Chondrocyte (in vitro differentiated cells): ENCODE measurements at regions not wholly inside any gene's neighbourhood (a gene's known extent, or its start where the extent isn't known, plus 50 kb on each side); places are given as distances from the start of the nearest gene placed in this dataset.

Experiments used
- DNase-seq: peaks from one replicate; pipeline ENCODE4 v3.0.0; 2021; ENCODE audit warnings: mixed read lengths, low spot score
- H3K27ac Mint-ChIP-seq: one replicate; pipeline ENCODE4 v1.8.0; 2021; ENCODE audit warnings: mild to moderate bottlenecking, moderate library complexity, mixed read lengths; ENCODE audit not compliant: unreplicated experiment
- H3K27me3 Mint-ChIP-seq: 2 replicates; pipeline ENCODE4 v1.8.0; 2021; ENCODE audit warnings: low read depth, mixed read lengths
- H3K36me3 Mint-ChIP-seq: 2 replicates; pipeline ENCODE4 v1.8.0; 2021; ENCODE audit warnings: low read depth, mixed read lengths
- H3K4me1 Mint-ChIP-seq: 2 replicates; pipeline ENCODE4 v1.8.0; 2021; ENCODE audit warnings: low read depth, mild to moderate bottlenecking, mixed read lengths
- H3K4me3 Mint-ChIP-seq: one replicate; pipeline ENCODE4 v1.8.0; 2021; ENCODE audit warnings: mild to moderate bottlenecking, moderate library complexity, mixed read lengths; ENCODE audit not compliant: unreplicated experiment
- H3K9me3 Mint-ChIP-seq: 2 replicates; pipeline ENCODE4 v1.8.0; 2021; ENCODE audit warnings: low read depth, mixed read lengths
- CTCF ChIP-seq: fragments of 200-600 bp; sonication (generic); IDR thresholded peaks from 2 replicates; pipeline ENCODE4 v1.5.0; 2021; ENCODE audit warnings: antibody characterized with exemption, mild to moderate bottlenecking, moderate library complexity

DNA sequence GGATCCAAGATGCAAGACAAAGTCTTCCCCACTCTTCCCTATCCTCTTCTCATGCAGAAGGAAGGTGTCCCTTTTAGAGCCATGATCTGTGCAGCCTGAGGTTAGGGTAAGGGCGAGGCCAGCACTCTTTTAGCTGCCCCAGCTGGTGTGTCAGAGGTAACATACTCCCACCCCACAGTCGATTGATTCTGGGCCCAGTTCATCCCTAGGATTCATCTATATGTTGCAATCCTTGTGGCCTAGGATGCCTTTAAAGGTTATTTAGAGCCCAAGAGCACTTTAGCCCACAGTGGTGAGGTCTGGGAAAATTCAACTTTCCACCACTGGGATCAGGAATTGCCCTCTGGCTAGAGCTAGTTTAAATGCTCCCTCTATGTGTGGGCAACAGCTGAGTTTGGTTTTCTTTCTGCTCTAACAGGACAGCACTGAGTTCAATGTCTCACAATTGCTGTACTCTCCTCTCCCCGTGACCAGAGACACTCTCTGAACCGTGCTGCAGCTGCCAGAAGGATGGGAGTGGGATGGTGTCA, 201.3 kb upstream of the SERP2 start:
- Mint-ChIP-seq H3K27me3 (no peaks in the 10 kb centered on the region), H3K9me3 (no peaks in the 10 kb centered on the region), H3K4me1 (peaks cover 10% of the 10 kb centered on the region), H3K4me3 (no peak overlapping the region), H3K36me3 (no peaks in the 10 kb centered on the region), H3K27ac (no peak overlapping the region)
- TF ChIP-seq CTCF: no peak
- no peak for DNase-seq

- Mint-ChIP-seq H3K27ac (no peak overlapping the region), H3K9me3 (no peaks in the 10 kb centered on the region), H3K4me1 (peaks cover 10% of the 10 kb centered on the region), H3K36me3 (no peaks in the 10 kb centered on the region), H3K4me3 (no peak overlapping the region), H3K27me3 (no peaks in the 10 kb centered on the region)
- no peak for DNase-seq
- no peak for TF ChIP-seq CTCF
Measured at GRCh38 chr13:44174769-44175425, 198.7 kb upstream of the SERP2 start.

DNA sequence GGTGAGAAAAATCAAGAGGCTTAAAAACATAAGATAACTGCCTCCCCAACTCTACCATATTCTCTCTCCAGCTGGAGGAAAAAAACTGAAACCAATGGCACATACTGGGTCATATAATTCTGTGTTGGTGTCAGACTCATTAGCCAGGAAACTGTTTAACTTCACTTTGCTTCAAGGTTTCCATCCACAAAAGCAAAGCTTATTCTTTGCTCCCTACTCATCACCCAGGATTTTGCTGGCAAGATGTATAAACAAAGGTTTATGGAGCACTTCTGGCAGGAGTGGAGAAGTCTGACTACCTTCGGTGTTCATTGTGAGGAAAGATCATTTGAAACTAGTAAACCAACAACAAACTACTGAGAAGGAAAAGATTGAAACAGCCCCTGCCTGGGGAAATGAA, 197.5 kb upstream of the SERP2 start:
- no peaks in the 10 kb centered on the region for H3K36me3 Mint-ChIP-seq
- no peaks in the 10 kb centered on the region for H3K27me3 Mint-ChIP-seq
- no peak for DNase-seq
- H3K27ac Mint-ChIP-seq: no peak overlapping the region
- no peak overlapping the region for H3K4me3 Mint-ChIP-seq
- H3K9me3 Mint-ChIP-seq: no peaks in the 10 kb centered on the region
- peaks cover 10% of the 10 kb centered on the region for H3K4me1 Mint-ChIP-seq
- no peak for TF ChIP-seq CTCF

- Mint-ChIP-seq H3K36me3 (peaks cover 2% of the 10 kb centered on the region), H3K27me3 (no peaks in the 10 kb centered on the region), H3K27ac (no peak overlapping the region), H3K9me3 (peaks cover 17% of the 10 kb centered on the region), H3K4me1 (no peaks in the 10 kb centered on the region), H3K4me3 (no peak overlapping the region)
- DNase-seq: no peak
- no peak for TF ChIP-seq CTCF
Measured at GRCh38 chr13:44180876-44181536, 192.6 kb upstream of the SERP2 start.

DNA sequence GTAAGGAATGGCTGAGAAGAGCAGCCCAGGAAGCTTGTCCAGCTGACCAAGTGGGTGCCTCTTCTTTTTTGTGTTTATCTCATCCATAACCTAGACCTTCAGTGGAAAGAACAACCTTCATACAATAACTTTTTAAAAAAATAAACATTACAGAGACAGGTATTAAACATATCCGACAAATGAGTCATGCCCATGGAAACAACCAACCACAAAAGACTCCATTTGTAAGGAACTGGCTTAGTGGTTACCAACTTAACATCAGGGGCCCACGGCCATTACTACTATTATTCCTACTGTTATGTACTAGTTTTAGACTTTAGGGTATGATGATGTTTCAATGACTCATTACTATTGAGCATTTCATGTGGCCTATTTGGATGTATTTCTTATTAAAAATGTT, 191.7 kb upstream of the SERP2 start:
- peaks cover 21% of the 10 kb centered on the region for H3K9me3 Mint-ChIP-seq
- H3K36me3 Mint-ChIP-seq: peaks cover 2% of the 10 kb centered on the region
- no peak for DNase-seq
- H3K4me1 Mint-ChIP-seq: no peaks in the 10 kb centered on the region
- TF ChIP-seq CTCF: no peak
- H3K27me3 Mint-ChIP-seq: no peaks in the 10 kb centered on the region
- H3K4me3 Mint-ChIP-seq: no peak overlapping the region
- H3K27ac Mint-ChIP-seq: no peak overlapping the region
